GM21737 (cell line): ENCODE measurements at regions not wholly inside any gene's neighbourhood (a gene's known extent, or its start where the extent isn't known, plus 50 kb on each side); places are given as distances from the start of the nearest gene placed in this dataset.

Experiments used
- ATAC-seq: cut with Tn5 transposase; IDR thresholded peaks from one replicate; pipeline ENCODE4 v1.9.1; 2021; ENCODE audit warnings: mild to moderate bottlenecking, moderate library complexity; ENCODE audit not compliant: unreplicated experiment

GRCh38 chr16:31700530-31701388 lies 172.8 kb upstream of the ZNF267 start:
- peak; percentile 76 for ATAC-seq

GRCh38 chr16:31701734-31702133 lies 171.9 kb upstream of the ZNF267 start:
- ATAC-seq, result no peak

GRCh38 chr16:31702796-31703195 lies 170.8 kb upstream of the ZNF267 start:
- no peak for ATAC-seq

GRCh38 chr16:31703526-31704128 lies 170.0 kb upstream of the ZNF267 start:
- no peak for ATAC-seq

- ATAC-seq, result no peak
These were observed 169.5 kb upstream of the ZNF267 start for GRCh38 chr16:31704138-31704537.

GRCh38 chr16:31705371-31705770 lies 168.2 kb upstream of the ZNF267 start:
- no peak for ATAC-seq

- ATAC-seq, result no peak
These were observed 167.3 kb upstream of the ZNF267 start for GRCh38 chr16:31706318-31706717.

GRCh38 chr16:31706925-31707324 lies 166.7 kb upstream of the ZNF267 start:
- ATAC-seq, result no peak

GRCh38 chr16:31707743-31708335 lies 165.8 kb upstream of the ZNF267 start:
- no peak for ATAC-seq

GRCh38 chr16:31708348-31708747 lies 165.3 kb upstream of the ZNF267 start:
- no peak for ATAC-seq

- no peak for ATAC-seq
These were observed 164.4 kb upstream of the ZNF267 start for GRCh38 chr16:31709181-31709580.

- ATAC-seq, result no peak
These were observed 163.5 kb upstream of the ZNF267 start for GRCh38 chr16:31710134-31710533.

GRCh38 chr16:31710880-31711279 lies 162.7 kb upstream of the ZNF267 start:
- no peak for ATAC-seq

GRCh38 chr16:31711344-31711845 lies 162.2 kb upstream of the ZNF267 start:
- no peak for ATAC-seq

- ATAC-seq, result no peak
These were observed 161.5 kb upstream of the ZNF267 start for GRCh38 chr16:31712064-31712540.

- peak; percentile 85 for ATAC-seq
These were observed 160.3 kb upstream of the ZNF267 start for GRCh38 chr16:31713071-31713944.

GRCh38 chr16:31713945-31714902 lies 159.4 kb upstream of the ZNF267 start:
- ATAC-seq, result no peak

- ATAC-seq, result no peak
These were observed 158.6 kb upstream of the ZNF267 start for GRCh38 chr16:31714903-31715504.

GRCh38 chr16:31715915-31716314 lies 157.7 kb upstream of the ZNF267 start:
- ATAC-seq, result no peak
